GM12892 (cell line): ENCODE measurements at regions not wholly inside any gene's neighbourhood (a gene's known extent, or its start where the extent isn't known, plus 50 kb on each side); places are given as distances from the start of the nearest gene placed in this dataset.
"Not testable (repeated sequence)": the region's sequence is repeated elsewhere in the genome, so short reads cannot be mapped to it uniquely, and the experiment has no call there.

ENCODE experiments used
- DNase-seq: peaks from one replicate; pipeline ENCODE4 v3.0.0; 2011; ENCODE audit not compliant: insufficient read length
- FAIRE-seq: peaks from 2 replicates; lab custom pipeline; 2011; peaks lifted over from hg19 to GRCh38; lab: Jason Lieb, UNC
- POLR2A ChIP-seq: IDR thresholded peaks from 2 replicates; pipeline ENCODE4 v1.6.1; 2011; ENCODE audit warnings: low read depth, low read length, control low read depth
- POLR2AphosphoS5 ChIP-seq: IDR thresholded peaks from 2 replicates; pipeline ENCODE4 v1.6.1; 2011; ENCODE audit warnings: low read depth, low read length, control low read depth
- TAF1 ChIP-seq: IDR thresholded peaks from 2 replicates; pipeline ENCODE4 v1.6.1; 2011; ENCODE audit warnings: low read depth, mild to moderate bottlenecking, control low read depth, low read length, borderline replicate concordance

DNA sequence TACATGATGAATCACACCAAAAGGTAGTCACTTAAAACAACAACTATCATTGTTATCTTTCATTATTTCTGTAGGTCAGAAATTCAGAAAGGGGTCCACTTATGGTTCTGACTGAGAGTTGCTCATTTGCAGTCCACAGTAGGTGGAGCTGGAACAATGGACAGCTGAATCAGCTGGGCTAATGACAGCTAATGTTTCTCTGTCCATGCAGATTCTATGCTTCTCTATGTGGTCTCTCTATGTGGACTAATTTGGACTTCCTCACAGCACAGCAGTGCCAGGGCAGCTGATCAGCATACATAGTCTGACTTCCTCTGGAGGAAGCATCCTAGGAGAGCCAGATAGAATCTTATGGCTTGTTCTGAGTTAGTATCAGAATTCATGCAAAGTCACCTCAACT, 131.7 kb upstream of the INTU start:
- TF ChIP-seq TAF1 (no peak), POLR2A (no peak), POLR2AphosphoS5 (no peak)
- FAIRE-seq (no peak), DNase-seq (no peak)

- TF ChIP-seq POLR2A (no peak), TAF1 (no peak), POLR2AphosphoS5 (no peak)
- FAIRE-seq, result no peak
- no peak for DNase-seq
Observed at GRCh38 chr4:127503111-127503510, 129.6 kb upstream of the INTU start.

DNA sequence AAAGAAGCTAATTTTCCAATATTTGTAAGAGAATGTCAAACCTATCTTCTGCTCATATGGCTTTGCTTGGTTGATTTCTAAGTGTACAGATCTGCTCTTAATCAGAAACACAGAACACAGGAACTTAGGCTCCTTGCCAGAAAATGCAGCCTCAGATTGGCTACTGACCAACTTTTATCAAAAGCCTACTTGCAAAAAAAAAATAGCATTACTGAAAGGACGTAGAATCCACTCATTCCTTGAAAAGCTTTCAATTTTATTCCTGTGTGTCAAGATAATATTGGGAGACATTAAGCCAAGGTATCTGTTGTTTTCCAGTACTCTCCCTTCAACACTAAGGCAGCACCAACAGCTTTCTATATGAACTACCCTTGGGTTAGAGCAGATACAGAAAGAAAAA, 127.6 kb upstream of the INTU start:
- FAIRE-seq (no peak), DNase-seq (no peak)
- TF ChIP-seq TAF1 (no peak), POLR2AphosphoS5 (no peak), POLR2A (no peak)

GRCh38 chr4:127506283-127506682, 126.5 kb upstream of the INTU start:
- FAIRE-seq, result no peak
- TF ChIP-seq POLR2AphosphoS5, result no peak
- TF ChIP-seq TAF1, result no peak
- TF ChIP-seq POLR2A, result no peak
- DNase-seq, result no peak

GRCh38 chr4:127509155-127509554, 123.6 kb upstream of the INTU start:
- no peak for FAIRE-seq
- TF ChIP-seq POLR2AphosphoS5, result no peak
- TF ChIP-seq TAF1, result no peak
- no peak for TF ChIP-seq POLR2A
- DNase-seq, result no peak

- not testable (repeated sequence) for DNase-seq, FAIRE-seq
Observed at GRCh38 chr4:127512672-127513071, 120.1 kb upstream of the INTU start.

- not testable (repeated sequence) for FAIRE-seq, DNase-seq
Observed at GRCh38 chr4:127515259-127515658, 117.5 kb upstream of the INTU start.

DNA sequence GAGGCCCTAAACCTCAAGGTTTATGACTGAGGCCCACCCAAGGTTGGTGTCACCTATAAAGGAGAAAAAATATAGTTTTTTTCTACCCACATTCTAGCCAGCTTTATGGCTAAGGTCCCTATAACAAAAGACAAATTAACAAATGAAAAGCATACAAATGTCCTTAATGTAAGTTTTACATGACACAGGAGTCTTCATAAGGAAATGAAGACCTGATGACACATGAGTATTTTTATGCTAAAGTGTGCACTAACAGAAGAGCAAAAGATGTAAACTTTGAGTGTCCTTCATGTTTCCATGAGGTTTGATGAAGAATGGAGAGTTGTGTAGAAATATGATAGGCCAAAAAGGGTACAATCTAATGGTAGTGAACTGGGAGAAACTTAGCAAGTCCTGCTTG, 114.7 kb upstream of the INTU start:
- FAIRE-seq (no peak), DNase-seq (no peak)
- TF ChIP-seq POLR2A (no peak), TAF1 (no peak), POLR2AphosphoS5 (no peak)

DNA sequence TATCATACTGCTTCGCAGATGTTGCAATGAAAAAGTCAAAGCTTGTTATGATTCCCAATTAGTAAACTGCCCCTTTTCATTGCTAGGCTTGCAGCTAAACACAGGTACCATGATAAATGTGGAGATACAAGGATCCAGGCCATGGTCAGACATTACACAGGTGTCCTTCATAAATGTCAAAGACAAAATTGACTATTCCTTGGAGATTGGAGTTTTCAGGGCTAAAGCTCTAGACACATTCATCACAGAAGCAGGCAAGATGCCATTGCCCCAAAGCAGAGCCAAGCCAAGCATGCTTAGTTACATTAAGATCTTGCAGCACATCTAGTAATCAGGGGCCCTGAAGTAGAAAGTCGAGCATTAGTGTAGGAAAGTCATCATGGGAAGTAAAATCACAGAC, 111.3 kb upstream of the INTU start:
- FAIRE-seq (no peak), DNase-seq (no peak)
- TF ChIP-seq POLR2AphosphoS5, result no peak
- no peak for TF ChIP-seq TAF1
- TF ChIP-seq POLR2A, result no peak

DNA sequence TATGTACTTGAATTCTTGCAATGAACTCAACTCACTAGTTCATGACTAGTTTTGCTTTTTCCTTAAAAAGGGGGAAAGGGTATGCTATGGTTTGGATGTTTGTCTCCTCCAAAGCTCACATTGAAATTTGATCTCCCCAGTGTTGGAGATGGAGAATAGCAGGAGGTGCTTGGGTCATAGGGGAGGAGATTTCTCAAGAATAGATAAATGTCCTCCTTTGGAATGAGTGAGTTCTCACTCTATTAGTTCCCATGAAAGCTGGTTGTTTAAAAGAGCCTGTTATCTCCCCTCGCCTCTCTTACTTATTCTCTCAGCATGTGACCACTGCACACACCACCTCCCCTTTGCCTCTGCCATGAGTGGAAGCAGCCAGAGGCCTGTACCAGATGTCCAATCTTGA, 109.4 kb upstream of the INTU start:
- FAIRE-seq (no peak), DNase-seq (no peak)
- no peak for TF ChIP-seq POLR2AphosphoS5
- no peak for TF ChIP-seq POLR2A
- no peak for TF ChIP-seq TAF1

- no peak for TF ChIP-seq POLR2AphosphoS5
- no peak for TF ChIP-seq TAF1
- TF ChIP-seq POLR2A, result no peak
- DNase-seq (no peak), FAIRE-seq (no peak)
Observed at GRCh38 chr4:127525608-127526007, 107.1 kb upstream of the INTU start.

- no peak for FAIRE-seq
- no peak for TF ChIP-seq POLR2AphosphoS5
- no peak for TF ChIP-seq TAF1
- no peak for TF ChIP-seq POLR2A
- DNase-seq, result no peak
Observed at GRCh38 chr4:127528302-127528701, 104.5 kb upstream of the INTU start.

GRCh38 chr4:127529879-127530278, 102.9 kb upstream of the INTU start:
- not testable (repeated sequence) for FAIRE-seq, DNase-seq
